ENCODE measurements at regions not wholly inside any gene's neighbourhood (a gene's known extent, or its start where the extent isn't known, plus 50 kb on each side); places are given as distances from the start of the nearest gene placed in this dataset.
A peak's percentile ranks its signal among the peaks of the same experiment; 100 is the strongest.

DNA sequence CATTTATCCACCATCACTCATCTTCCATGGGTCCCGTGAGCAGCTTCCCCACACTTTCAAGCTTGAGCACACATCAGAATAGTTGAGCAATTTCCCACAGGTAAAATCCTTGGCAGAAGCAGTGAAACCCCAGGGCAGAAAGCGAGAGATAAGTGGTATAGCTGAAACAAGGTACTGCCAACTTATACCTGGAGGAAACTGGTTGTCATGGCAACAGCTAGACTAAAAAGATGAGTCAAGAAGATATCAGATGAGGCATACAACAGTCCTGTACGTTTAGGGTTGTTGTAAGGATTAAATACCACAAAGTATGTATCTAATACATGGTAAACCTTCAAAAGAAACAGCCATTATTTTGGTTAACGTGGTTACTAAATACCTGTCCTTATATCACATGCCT, 66.9 kb upstream of the PHOX2B start (continued):
- TF ChIP-seq, protein P1, sequence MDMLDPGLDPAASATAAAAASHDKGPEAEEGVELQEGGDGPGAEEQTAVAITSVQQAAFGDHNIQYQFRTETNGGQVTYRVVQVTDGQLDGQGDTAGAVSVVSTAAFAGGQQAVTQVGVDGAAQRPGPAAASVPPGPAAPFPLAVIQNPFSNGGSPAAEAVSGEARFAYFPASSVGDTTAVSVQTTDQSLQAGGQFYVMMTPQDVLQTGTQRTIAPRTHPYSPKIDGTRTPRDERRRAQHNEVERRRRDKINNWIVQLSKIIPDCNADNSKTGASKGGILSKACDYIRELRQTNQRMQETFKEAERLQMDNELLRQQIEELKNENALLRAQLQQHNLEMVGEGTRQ (CRISPR knock-in tag; IDR thresholded peaks at IDR 0.05): no peak
- TF ChIP-seq CREB1 (CRISPR knock-in tag; IDR thresholded peaks at IDR 0.05) (no peak), FOXP1 (CRISPR knock-in tag; IDR thresholded peaks at IDR 0.05; ENCODE audit: borderline replicate concordance) (no peak), SP1 (CRISPR knock-in tag; conservative IDR thresholded peaks at IDR 0.05) (no peak)
- TF ChIP-seq, protein P2, sequence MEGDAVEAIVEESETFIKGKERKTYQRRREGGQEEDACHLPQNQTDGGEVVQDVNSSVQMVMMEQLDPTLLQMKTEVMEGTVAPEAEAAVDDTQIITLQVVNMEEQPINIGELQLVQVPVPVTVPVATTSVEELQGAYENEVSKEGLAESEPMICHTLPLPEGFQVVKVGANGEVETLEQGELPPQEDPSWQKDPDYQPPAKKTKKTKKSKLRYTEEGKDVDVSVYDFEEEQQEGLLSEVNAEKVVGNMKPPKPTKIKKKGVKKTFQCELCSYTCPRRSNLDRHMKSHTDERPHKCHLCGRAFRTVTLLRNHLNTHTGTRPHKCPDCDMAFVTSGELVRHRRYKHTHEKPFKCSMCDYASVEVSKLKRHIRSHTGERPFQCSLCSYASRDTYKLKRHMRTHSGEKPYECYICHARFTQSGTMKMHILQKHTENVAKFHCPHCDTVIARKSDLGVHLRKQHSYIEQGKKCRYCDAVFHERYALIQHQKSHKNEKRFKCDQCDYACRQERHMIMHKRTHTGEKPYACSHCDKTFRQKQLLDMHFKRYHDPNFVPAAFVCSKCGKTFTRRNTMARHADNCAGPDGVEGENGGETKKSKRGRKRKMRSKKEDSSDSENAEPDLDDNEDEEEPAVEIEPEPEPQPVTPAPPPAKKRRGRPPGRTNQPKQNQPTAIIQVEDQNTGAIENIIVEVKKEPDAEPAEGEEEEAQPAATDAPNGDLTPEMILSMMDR (IDR thresholded peaks at IDR 0.05): no peak

DNA sequence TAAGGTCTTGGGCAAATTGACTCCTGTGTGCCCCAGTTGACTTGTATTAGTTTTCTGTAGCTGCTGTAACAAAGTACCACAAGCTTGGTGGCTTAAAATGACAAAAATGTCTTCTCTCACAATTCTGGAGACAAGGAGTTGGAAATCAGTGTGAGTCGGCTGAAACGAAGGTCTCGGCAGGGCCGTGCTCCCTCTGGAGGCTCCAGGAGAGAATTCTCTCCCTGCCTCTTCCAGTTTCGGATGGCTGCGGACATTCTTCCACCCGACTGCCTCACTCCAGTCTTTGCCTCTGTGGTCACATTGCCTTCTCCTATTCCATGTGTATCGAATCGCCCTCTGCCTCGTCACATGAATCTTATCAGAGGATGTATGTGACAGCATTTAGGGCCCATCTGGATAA, 66.0 kb upstream of the PHOX2B start:
- ATAC-seq: peak; percentile 93
- TF ChIP-seq, protein P3, sequence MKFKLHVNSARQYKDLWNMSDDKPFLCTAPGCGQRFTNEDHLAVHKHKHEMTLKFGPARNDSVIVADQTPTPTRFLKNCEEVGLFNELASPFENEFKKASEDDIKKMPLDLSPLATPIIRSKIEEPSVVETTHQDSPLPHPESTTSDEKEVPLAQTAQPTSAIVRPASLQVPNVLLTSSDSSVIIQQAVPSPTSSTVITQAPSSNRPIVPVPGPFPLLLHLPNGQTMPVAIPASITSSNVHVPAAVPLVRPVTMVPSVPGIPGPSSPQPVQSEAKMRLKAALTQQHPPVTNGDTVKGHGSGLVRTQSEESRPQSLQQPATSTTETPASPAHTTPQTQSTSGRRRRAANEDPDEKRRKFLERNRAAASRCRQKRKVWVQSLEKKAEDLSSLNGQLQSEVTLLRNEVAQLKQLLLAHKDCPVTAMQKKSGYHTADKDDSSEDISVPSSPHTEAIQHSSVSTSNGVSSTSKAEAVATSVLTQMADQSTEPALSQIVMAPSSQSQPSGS (CRISPR knock-in tag; IDR thresholded peaks at IDR 0.05; ENCODE audit: borderline replicate concordance, low read depth): no peak
- TF ChIP-seq NR2C2 (CRISPR knock-in tag; IDR thresholded peaks at IDR 0.05) (no peak), ZNF416 (CRISPR knock-in tag; IDR thresholded peaks at IDR 0.05) (no peak), TCF7 (CRISPR knock-in tag; IDR thresholded peaks at IDR 0.05; ENCODE audit: low read depth) (no peak), NR3C1 (CRISPR knock-in tag; conservative IDR thresholded peaks at IDR 0.05; ENCODE audit: low read depth) (no peak), MYBL2 (CRISPR knock-in tag; IDR thresholded peaks at IDR 0.05) (no peak), ETV6 (CRISPR knock-in tag; IDR thresholded peaks at IDR 0.05) (no peak), TEAD1 (CRISPR knock-in tag; IDR thresholded peaks at IDR 0.05) (no peak), TEAD4 (CRISPR knock-in tag; IDR thresholded peaks at IDR 0.05) (no peak), CREM (CRISPR knock-in tag; IDR thresholded peaks at IDR 0.05) (no peak), IRF2 (CRISPR knock-in tag; IDR thresholded peaks at IDR 0.05; ENCODE audit: borderline replicate concordance, low read depth) (no peak)
- TF ChIP-seq, protein P4, sequence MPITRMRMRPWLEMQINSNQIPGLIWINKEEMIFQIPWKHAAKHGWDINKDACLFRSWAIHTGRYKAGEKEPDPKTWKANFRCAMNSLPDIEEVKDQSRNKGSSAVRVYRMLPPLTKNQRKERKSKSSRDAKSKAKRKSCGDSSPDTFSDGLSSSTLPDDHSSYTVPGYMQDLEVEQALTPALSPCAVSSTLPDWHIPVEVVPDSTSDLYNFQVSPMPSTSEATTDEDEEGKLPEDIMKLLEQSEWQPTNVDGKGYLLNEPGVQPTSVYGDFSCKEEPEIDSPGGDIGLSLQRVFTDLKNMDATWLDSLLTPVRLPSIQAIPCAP (CRISPR knock-in tag; IDR thresholded peaks at IDR 0.05): no peak
- TF ChIP-seq, protein P5, sequence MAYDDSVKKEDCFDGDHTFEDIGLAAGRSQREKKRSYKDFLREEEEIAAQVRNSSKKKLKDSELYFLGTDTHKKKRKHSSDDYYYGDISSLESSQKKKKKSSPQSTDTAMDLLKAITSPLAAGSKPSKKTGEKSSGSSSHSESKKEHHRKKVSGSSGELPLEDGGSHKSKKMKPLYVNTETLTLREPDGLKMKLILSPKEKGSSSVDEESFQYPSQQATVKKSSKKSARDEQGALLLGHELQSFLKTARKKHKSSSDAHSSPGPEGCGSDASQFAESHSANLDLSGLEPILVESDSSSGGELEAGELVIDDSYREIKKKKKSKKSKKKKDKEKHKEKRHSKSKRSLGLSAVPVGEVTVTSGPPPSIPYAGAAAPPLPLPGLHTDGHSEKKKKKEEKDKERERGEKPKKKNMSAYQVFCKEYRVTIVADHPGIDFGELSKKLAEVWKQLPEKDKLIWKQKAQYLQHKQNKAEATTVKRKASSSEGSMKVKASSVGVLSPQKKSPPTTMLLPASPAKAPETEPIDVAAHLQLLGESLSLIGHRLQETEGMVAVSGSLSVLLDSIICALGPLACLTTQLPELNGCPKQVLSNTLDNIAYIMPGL (CRISPR knock-in tag; IDR thresholded peaks at IDR 0.05): no peak
- TF ChIP-seq, protein P6, sequence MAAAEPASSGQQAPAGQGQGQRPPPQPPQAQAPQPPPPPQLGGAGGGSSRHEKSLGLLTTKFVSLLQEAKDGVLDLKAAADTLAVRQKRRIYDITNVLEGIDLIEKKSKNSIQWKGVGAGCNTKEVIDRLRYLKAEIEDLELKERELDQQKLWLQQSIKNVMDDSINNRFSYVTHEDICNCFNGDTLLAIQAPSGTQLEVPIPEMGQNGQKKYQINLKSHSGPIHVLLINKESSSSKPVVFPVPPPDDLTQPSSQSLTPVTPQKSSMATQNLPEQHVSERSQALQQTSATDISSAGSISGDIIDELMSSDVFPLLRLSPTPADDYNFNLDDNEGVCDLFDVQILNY (CRISPR knock-in tag; IDR thresholded peaks at IDR 0.05): no peak
- Mint-ChIP-seq H3K27ac (no peak overlapping the region), H3K9me3 (no peaks in the 10 kb centered on the region), H3K36me3 (no peaks in the 10 kb centered on the region), H3K27me3 (ENCODE audit: low read depth) (peaks cover 7% of the 10 kb centered on the region; the same call in 1 of the 2 replicates), H3K4me1 (peaks cover 3% of the 10 kb centered on the region), H3K4me3 (no peak overlapping the region)
- ChIA-PET CTCF (interaction anchor here (0.5 to 1.8 kb wide), 6 partner anchors 18 to 527 kb away, joined by 3 to 4 read pairs (median 4); no protein-coding TSS in a partner anchor), POLR2A (no interaction called here)
- DNase-seq (ENCODE audit: low spot score): peak; percentile 57
